Activated T-cell treated with anti-CD3 and anti-CD28 coated beads for 48 hours (primary cell): ENCODE measurements at regions not wholly inside any gene's neighbourhood (a gene's known extent, or its start where the extent isn't known, plus 50 kb on each side); places are given as distances from the start of the nearest gene placed in this dataset.
"Not testable (repeated sequence)": the region's sequence is repeated elsewhere in the genome, so short reads cannot be mapped to it uniquely, and the experiment has no call there.

Source experiments
- DNase-seq: peaks from one replicate; pipeline ENCODE4 v3.0.0-alpha.2; 2020; ENCODE audit warnings: low read depth

DNA sequence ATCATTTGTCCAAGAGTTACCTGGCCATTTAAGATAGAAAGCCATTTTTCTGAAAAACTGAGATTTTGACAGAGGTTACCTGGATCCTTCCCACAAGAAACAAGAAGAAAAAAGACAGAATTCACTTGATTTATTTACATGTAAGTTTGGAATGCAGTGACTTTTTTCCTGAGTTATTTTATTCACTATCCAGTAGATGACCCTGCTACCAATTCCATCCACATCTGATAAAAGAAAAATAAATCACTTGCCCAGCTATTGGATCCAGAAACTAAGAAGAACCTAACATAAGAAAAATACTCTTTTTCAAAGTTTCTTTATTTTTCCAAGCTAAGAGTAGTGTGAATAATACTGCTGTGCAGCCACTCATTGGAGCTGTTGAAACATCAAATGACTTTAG is 275.2 kb downstream of the CETN3 start:
- DNase-seq, result no peak

DNA sequence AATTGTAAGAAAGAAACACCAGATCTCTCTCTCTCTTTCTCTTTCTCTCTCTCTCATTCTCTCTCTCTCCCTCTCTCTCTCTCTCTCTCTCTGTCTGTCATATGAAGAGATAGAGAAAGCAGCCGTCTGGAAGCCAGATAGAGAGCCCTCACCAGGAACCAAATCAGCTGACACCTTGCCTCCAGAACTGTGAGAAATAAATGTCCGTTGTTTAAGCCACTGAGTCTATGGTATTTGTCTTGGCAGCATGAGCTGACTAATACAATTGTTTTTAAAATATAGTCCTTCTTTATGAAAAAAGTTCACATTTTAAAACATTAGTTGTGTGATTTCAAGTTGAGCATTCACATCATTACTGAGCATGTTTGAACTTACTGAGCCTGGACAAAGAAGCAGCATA is 275.6 kb downstream of the CETN3 start:
- no peak for DNase-seq

DNA sequence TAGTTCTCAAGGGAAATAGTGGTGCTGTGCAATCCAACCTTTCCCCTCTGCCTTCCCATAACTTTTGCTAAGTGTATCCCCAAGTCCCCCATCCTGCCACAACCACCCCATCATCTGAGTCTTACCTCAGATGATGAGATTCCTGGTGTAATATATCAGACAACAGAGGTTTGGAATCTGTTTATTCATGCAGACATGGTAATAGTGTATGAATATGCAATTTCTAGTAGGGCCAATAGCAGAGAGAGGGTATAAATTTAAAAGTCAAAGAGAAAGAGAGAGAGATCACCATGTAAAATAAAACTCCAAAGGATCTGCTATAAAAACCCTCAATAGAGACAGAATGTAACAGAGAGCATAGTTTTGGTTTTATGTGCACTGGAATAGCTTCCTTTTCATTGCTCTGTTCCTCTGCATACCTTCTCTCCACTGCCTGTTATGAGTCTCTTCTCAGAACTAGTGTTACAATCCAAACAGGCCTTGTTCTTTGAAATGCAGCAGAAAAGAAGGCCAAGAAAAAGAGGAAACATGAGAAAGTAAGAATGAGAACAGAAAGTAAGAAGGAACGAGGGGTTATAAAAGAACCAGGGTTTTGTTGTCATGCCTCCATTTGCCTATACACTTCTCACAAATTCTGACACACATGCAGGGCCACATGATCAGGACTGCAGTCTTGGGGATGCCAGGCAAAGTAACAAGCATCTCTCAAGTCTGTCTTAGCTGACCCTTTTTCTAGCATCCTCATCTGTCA is 278.0 kb downstream of the CETN3 start:
- no peak for DNase-seq

DNA sequence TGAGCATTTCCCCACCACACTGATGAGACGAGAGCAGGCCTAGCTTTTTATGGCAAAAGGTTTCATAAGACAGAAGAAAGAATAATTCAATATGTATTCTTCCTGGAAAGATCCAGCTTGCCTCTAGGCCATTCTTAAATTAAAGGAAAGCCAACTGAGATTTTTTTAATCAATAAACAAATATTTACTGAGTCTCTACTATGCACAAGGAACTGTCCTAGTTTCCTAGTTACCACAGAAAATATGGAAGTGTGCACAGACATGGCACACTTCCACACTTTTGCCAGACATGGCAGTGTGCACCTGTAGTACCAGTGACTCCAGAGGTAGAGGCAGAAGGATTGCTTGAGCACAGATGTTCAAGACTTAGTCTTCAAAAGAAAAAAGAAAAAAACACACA is 281.0 kb downstream of the CETN3 start:
- no peak for DNase-seq

DNA sequence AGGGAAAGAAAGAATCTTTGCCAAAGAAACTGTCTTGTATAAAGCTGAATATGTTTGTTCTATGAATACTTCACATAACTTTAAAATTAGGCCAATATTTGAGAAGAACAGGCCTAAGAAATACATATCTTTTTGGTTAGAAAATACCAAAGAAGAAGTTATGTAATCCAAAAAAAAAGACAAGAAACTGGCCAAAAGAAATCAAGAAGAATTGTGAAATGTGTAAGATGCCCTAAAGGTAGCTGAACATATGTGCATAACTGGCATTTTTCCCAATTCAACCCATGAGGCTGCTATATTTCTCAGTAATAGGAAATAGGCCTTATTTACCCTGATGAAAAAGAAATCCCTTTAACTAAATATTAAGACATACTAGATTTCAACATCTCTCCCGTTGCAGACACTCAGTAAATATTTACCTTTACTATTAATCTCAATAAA is 290.0 kb downstream of the CETN3 start:
- no peak for DNase-seq

DNA sequence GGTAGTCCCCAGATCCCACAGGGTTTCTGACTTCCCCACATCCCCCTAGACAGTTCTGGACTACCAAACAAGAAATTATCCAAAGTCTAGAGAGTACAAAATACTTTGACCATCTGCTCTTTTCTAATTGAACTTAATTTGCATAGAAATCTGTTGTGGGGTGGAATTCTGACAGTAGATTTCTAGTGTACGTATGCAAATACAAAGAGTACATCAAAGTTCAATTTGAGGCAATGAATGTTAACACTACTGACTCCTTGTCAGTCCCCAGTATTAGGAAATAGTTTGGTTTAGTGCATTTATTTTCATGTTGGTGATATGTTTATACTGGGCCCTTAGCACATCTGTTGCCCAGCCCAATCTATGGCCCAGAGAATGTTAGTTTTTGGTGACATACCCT is 292.6 kb downstream of the CETN3 start:
- no peak for DNase-seq

DNA sequence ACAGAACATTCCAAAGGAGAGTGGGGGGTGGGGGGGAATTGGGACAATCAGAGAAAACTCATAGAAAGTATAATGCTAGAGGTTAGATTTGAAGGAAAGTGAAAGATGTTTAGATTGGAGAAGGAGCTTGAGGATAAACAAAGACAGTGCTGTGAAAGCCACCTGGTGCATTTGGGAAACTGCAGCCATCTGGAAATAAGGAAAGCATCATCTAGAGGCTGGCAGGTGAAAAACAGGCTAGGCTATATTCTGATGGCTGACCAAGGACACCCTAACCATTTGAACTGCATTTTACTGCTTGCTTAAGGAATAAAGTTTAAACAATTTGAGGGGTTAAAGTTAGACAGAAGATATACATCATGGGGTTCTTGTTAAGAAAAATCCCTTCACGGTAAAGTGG is 296.4 kb downstream of the CETN3 start:
- no peak for DNase-seq

DNA sequence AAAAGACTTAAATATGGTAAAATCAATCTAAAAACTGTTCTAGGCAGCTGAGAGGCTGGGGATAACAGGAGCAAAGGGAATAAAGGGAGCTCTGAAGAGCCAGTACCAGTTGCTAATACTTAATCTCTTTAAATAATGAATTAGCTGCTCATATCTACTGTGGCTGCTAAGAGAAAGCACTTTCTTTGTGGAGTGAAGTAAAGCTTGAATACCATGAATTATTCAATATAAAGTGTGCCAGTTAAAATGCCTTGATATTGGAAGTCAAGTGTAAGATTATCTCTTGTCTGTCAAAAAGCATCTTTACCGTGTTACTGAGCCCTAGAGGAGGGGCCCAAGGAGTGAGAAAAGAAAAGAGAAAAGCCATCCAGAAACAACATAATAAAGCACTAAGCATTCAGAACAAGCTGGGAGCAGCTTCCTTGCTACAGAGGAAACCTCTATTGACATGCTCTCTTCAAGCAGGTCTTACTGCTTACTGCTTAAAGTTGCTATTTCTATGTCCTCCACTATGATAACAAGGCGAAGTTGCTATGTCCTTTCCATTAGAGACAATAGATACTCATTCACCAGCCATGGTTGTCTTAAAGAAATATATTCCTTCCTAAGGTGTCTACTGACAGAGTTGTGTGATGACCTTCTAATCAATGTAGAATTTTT is 297.4 kb downstream of the CETN3 start:
- no peak for DNase-seq

DNA sequence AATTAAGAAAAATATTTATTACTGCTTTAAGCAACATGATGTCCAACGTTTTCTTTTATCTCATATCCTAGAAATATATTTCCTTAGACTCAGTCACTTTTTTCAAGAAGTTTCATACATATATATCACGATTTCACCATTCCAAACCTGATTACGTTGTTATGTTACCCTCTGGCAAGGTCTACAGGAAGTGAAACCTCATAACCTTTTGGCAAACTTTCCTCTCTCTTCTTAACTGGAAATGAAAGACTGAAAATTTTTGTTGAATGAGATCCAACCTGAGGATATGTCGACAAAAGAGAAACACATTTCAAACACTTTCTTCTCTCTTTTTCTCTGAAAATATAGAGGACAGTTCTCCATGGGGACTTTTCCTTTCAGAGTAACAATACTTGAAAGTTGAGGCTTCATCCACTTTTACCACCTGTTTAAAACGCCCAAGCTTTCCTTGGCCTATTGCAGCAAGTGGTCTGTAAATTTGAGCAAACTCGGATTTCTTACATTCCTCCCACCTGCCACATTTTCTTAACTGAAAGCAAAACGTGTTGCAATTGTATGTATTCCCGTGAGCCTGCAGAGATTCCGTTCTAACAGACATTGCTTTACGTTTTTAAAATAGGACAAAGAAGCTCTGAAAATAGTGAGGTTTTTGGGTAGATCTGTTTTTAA is 298.1 kb downstream of the CETN3 start:
- DNase-seq, result no peak

DNA sequence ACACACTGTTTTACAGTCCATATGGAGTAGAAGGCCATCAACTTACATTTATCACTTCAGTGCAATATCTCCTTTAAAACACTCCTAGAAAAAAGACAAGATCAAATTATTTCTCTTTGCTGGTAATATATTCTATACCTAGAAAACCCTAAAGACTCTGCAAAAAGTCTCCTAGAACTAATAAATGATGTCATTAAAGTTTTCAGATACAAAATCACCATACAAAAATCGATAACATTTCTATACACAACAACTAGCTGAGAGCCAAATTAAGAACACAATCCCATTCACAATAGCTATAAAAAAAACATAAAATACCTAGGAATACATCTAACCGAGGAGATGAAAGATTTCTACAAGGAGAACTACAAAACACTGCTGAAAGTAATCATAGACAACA is 300.3 kb downstream of the CETN3 start:
- DNase-seq, result no peak

DNA sequence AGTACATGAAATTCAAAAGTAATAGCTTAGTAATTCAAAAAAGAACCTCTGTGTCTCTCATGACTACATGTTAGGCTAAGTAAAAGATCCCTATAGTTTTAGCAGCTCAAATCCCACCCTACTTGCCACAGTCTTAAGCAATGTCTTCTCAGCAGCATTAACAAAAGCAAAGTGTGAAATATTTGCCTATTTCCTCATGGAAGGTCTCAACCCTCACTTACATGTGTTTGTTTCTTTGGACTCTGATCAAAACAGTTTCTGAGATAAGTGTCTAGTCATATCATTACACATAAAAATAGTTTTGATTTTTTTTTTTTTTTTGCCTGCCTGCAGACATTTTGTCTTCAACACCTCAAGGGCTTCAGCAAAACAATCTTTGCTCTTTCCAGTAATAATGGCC is 310.5 kb downstream of the CETN3 start:
- DNase-seq, result no peak

DNA sequence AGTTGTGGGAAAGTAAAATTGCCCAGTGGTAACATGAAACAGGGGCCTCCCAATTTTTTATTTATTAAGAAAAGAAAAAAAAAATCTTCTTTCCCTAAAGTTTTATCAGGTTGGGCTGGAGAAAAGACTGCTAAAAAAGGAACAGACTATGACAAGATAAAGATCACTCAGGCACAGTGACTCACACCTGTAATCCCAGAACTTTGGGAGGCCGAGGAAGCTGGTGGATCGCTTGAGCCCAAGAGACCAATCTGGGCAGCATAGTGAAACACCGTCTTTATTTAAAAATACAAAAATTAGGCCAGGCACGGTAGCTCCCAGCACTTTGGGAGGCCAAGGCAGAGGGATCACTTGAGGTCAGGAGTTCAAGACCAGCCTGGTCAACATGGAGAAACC is 312.5 kb downstream of the CETN3 start:
- no peak for DNase-seq

DNA sequence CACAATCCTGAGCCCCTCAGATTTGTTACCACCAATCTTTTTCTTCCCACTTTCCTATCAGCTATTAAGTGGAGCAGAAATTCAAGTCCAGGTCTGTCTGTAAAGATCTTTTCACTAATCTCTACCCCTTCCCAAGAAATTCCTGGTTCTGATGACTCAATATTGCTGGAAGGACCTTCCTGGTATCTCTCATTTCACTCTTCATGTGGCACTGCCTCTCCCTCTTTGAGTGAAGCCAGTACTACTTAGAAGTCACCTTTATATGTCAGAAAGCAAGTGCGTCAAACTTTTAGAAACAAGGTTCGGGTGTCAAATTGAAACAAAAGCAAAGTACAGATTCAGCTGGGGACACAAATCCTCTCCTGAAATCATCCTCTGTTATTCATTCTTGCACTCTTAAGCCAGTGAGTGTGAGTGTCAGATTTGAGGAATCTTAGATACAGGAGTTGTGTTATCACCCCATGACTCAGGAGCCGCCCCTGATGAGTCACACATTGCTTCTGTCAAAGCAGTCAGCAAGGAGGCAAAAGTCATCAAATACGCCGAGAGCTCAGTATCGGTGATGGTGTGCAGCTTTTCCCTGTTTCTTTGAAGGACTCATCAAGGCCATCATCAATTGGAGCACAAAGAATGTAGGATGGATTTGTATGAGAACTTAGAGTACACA is 313.0 kb downstream of the CETN3 start:
- no peak for DNase-seq

DNA sequence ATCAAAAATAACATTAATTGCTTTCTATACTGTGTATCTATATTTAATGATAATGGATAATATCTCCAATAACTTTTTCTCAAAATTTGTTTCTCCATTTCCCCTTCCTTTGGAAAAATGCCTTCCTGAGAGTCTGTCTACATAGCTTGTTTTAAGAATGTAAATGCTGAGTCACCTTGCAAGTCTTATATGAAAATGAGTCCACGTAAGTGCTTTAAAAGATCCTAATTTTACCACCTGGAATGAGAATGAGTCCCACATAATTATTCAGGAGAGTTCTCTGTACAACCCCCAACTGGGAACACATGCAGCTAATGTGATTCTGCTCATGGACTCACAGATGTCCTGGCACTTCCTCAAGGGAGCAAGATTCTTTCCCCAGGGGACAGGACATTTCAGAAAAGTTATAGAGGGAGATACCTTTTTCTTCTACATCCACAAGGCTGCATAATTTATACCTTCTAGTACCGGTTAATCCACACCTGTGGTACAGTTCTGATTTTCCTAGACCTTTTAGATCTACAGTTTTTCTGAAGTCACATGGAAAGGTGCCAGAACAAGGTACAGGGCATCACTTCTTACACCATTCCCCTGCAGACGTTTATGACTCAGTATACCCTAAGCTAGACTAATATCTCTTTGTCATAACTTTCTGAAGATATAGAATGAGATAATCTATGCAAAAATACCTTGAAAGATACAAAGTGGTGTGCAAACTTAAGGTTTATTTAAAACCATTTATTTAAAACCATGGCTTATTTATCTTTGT is 314.1 kb downstream of the CETN3 start:
- no peak for DNase-seq

DNA sequence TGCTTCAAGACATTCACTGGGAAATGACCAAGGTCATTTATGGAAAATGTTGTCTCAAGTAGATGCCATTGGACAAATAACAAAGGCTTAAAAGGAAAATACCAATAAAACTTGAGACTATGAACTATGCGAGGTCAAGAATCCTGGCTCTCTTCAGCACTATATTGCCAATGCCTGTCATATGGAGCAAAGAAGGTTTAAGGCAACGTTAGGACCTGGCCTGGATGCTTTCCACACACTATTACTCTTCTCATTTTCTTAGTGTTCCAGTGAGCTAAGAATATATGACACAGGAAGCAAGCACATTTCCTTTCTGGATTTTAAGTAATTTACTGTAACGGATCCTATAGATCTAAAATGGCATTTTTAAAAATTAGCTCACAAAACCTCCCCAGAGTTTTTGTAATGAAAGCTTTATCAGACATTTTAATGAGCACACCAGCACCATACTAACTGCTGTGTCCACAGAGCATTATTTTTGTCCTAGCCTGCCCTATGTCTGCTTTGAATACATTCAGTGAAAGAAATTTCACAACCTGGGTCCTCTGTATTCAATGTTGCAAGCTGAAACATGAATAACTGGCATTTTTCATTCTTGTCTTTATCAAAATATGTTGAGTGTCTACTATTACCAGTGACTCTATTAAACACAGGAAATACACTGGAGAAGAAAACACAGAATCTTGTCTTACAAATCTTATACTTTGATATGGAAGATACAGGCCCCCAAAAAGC is 315.6 kb downstream of the CETN3 start:
- DNase-seq, result no peak

DNA sequence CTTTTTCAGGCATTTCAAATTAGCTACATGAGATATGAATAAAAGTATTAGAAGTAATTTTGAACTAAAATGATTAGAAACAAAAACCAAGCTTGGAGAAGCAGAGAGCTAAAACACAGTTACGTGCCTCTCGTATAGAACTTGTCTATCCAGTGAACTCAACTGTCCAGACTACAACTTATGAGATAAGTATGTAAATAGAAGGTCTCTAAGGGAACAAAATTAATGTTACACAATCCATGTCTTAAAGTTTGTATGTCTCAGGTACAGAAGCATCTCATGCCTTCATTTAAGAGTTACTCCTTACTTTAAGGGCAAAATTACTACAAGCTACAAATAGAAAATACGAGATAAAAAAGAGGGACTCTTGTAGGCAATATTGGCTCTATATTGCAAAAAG is 316.8 kb downstream of the CETN3 start:
- DNase-seq, result no peak

DNA sequence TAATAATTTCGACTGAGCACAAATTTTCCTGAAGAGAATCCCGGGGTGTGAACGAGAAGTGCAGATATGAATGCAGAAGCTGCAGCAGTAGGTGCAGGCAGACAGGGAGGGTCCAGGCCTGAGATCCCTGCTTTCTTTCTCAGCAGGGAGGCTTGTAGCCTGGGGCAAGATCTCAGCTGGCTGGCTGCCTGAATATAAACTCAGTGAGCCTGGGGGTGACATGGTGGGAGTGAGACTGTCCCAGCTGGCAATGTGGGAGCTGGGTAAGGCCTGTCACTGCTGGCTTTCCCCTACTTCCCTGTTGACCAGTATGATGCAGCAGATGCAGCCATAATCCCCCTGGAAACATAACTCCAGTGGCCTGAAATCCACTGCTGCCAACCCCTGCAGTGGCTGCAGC is 325.2 kb downstream of the CETN3 start:
- DNase-seq, result no peak

DNA sequence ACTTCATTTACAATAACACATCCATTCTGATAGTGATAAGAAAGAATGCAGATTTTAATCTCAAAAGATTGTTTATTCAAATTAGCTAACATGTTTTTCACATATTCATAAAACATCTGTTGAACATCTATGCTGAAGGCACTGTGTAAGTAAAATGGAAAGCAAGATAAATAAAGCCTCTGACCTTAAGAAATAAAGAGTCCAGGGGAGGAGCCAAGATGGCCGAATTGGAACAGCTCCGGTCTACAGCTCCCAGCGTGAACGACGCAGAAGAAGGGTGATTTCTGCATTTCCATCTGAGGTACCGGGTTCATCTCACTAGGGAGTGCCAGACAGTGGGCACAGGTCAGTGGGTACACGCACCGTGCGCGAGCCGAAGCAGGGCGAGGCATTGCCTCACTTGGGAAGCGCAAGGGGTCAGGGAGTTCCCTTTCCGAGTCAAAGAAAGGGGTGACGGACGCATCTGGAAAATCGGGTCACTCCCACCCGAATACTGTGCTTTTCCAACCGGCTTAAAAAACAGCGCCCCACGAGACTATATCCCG is 336.5 kb downstream of the CETN3 start:
- DNase-seq, result not testable (repeated sequence)

DNA sequence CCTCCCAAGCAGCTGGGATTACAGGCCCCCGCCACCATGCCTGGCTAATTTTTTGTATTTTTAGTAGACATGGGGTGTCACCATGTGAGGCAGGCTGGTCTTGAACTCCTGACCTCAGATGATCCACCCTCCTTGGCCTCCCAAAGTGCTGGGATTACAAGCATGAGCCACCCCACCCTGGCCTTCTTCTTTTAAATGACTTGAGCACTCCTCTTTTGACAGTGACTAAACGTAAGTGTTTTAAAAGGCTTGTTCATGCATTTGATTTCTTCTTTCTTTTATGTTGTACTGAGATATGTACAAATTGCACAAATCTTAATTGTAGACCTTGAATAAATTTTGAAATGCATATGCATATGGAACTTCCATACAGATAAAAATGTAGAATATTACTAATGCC is 337.9 kb downstream of the CETN3 start:
- no peak for DNase-seq

DNA sequence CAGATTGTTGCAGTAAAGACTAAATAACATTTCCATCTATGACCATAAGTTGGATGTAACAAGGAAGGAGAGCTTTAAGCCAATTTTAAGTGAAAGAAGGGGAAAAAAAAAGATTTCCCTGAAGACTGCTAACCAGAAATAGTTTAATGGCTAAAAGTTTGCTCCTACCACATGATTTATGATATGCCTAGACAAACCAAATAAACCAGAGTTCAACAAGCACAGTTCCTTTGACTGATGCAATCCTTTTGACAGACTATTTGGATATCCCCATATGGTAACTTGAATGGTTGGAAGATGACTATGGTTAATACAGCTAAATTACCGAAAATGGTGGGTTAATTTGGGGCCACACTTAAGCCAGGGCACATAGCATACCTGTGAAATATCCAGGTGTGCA is 338.5 kb downstream of the CETN3 start:
- DNase-seq, result no peak

DNA sequence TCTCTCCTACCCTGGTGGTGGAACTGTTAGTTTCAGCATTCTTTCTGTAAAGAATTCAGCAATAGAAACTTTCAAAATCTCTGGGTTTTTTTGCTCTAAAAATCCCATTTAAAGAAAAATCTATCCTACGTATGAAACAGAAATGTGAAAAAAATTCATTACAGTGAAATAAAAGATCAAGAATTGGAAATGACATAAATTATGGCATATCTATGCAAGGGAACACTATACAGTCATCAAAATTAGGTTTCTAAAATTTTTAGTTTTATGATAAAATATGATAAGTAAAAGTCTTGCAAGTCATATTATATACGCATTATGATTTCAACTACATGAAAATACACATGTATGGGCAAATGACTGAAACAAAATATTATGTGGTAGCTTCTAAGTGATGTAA is 342.6 kb downstream of the CETN3 start:
- DNase-seq, result no peak
